ENCODE measurements at regions not wholly inside any gene's neighbourhood (a gene's known extent, or its start where the extent isn't known, plus 50 kb on each side); places are given as distances from the start of the nearest gene placed in this dataset.

DNA sequence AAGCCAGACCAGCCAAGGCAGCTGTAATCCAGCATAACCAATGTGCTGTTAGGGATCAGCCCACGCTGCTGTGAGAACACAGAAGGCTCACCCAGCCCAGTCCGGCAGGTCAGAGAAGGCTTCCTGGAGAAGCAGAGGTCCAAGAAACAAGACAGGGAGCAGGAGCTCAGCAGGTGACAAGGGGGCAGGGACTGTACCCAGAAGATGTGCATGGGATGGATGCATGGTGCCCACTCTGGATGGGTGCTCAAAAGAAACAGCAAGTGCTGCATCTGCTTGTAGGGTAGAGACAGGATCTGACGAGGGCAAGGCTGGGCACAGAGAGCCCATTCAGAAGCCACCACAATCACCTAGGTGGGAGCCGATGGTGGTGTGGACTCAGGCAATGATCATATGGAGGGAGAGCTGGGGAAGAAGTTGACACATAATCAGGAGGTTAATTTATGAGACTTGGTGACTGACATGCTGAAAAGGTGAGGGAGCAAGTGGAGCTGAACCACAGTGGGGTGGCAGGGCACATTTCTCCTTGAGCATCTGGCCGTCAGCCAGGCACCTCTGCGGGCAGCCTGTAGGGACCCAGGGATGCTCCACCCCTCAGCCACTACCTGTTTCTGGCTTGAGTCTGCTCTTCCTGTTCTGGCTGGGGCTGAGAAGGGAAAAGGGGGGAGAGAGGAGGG is 102.3 kb upstream of the DRD2 start (continued):
- TF ChIP-seq, protein P1, sequence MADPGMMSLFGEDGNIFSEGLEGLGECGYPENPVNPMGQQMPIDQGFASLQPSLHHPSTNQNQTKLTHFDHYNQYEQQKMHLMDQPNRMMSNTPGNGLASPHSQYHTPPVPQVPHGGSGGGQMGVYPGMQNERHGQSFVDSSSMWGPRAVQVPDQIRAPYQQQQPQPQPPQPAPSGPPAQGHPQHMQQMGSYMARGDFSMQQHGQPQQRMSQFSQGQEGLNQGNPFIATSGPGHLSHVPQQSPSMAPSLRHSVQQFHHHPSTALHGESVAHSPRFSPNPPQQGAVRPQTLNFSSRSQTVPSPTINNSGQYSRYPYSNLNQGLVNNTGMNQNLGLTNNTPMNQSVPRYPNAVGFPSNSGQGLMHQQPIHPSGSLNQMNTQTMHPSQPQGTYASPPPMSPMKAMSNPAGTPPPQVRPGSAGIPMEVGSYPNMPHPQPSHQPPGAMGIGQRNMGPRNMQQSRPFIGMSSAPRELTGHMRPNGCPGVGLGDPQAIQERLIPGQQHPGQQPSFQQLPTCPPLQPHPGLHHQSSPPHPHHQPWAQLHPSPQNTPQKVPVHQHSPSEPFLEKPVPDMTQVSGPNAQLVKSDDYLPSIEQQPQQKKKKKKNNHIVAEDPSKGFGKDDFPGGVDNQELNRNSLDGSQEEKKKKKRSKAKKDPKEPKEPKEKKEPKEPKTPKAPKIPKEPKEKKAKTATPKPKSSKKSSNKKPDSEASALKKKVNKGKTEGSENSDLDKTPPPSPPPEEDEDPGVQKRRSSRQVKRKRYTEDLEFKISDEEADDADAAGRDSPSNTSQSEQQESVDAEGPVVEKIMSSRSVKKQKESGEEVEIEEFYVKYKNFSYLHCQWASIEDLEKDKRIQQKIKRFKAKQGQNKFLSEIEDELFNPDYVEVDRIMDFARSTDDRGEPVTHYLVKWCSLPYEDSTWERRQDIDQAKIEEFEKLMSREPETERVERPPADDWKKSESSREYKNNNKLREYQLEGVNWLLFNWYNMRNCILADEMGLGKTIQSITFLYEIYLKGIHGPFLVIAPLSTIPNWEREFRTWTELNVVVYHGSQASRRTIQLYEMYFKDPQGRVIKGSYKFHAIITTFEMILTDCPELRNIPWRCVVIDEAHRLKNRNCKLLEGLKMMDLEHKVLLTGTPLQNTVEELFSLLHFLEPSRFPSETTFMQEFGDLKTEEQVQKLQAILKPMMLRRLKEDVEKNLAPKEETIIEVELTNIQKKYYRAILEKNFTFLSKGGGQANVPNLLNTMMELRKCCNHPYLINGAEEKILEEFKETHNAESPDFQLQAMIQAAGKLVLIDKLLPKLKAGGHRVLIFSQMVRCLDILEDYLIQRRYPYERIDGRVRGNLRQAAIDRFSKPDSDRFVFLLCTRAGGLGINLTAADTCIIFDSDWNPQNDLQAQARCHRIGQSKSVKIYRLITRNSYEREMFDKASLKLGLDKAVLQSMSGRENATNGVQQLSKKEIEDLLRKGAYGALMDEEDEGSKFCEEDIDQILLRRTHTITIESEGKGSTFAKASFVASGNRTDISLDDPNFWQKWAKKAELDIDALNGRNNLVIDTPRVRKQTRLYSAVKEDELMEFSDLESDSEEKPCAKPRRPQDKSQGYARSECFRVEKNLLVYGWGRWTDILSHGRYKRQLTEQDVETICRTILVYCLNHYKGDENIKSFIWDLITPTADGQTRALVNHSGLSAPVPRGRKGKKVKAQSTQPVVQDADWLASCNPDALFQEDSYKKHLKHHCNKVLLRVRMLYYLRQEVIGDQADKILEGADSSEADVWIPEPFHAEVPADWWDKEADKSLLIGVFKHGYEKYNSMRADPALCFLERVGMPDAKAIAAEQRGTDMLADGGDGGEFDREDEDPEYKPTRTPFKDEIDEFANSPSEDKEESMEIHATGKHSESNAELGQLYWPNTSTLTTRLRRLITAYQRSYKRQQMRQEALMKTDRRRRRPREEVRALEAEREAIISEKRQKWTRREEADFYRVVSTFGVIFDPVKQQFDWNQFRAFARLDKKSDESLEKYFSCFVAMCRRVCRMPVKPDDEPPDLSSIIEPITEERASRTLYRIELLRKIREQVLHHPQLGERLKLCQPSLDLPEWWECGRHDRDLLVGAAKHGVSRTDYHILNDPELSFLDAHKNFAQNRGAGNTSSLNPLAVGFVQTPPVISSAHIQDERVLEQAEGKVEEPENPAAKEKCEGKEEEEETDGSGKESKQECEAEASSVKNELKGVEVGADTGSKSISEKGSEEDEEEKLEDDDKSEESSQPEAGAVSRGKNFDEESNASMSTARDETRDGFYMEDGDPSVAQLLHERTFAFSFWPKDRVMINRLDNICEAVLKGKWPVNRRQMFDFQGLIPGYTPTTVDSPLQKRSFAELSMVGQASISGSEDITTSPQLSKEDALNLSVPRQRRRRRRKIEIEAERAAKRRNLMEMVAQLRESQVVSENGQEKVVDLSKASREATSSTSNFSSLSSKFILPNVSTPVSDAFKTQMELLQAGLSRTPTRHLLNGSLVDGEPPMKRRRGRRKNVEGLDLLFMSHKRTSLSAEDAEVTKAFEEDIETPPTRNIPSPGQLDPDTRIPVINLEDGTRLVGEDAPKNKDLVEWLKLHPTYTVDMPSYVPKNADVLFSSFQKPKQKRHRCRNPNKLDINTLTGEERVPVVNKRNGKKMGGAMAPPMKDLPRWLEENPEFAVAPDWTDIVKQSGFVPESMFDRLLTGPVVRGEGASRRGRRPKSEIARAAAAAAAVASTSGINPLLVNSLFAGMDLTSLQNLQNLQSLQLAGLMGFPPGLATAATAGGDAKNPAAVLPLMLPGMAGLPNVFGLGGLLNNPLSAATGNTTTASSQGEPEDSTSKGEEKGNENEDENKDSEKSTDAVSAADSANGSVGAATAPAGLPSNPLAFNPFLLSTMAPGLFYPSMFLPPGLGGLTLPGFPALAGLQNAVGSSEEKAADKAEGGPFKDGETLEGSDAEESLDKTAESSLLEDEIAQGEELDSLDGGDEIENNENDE (IDR thresholded peaks at IDR 0.05; ENCODE audit: insufficient replicate concordance, low read length) = no peak
- TF ChIP-seq POLR2AphosphoS5 (IDR thresholded peaks at IDR 0.05; ENCODE audit: low read depth, low read length) = no peak
- TF ChIP-seq, protein P2, sequence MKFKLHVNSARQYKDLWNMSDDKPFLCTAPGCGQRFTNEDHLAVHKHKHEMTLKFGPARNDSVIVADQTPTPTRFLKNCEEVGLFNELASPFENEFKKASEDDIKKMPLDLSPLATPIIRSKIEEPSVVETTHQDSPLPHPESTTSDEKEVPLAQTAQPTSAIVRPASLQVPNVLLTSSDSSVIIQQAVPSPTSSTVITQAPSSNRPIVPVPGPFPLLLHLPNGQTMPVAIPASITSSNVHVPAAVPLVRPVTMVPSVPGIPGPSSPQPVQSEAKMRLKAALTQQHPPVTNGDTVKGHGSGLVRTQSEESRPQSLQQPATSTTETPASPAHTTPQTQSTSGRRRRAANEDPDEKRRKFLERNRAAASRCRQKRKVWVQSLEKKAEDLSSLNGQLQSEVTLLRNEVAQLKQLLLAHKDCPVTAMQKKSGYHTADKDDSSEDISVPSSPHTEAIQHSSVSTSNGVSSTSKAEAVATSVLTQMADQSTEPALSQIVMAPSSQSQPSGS (IDR thresholded peaks at IDR 0.05; ENCODE audit: low read length) = no peak
- no peak for TF ChIP-seq CHD2 (IDR thresholded peaks at IDR 0.05; ENCODE audit: low read length)
- no peak for TF ChIP-seq NANOG (IDR thresholded peaks at IDR 0.05; ENCODE audit: insufficient read depth, low read depth, low read length, poor library complexity, severe bottlenecking)
- TF ChIP-seq, protein P3, sequence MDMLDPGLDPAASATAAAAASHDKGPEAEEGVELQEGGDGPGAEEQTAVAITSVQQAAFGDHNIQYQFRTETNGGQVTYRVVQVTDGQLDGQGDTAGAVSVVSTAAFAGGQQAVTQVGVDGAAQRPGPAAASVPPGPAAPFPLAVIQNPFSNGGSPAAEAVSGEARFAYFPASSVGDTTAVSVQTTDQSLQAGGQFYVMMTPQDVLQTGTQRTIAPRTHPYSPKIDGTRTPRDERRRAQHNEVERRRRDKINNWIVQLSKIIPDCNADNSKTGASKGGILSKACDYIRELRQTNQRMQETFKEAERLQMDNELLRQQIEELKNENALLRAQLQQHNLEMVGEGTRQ (IDR thresholded peaks at IDR 0.05; ENCODE audit: low read length) = no peak

Data from H1 (cell line).